ENCODE measurements at regions not wholly inside any gene's neighbourhood (a gene's known extent, or its start where the extent isn't known, plus 50 kb on each side); places are given as distances from the start of the nearest gene placed in this dataset.

DNA sequence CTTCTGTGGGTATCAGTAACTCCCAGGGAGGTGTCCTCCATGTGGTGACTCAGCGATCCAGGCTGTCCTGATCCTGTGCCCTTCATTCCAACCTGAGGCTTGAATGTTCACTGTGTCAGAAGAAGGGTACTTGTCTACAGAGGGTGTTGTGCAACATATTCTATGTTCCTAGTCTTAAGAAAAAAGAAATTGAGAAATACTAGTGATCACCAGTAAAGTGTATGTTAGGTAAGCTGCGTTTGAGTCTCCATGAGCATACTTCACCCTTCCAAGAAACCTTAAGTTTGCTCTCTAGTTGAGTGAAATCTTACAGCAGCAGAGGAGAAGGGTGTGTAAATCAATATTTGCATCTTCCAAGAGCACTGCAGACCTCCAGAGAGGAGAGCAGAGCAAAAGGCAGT, 122.2 kb upstream of the SLC24A5 start:
- DNase-seq, result no peak

GRCh38 chr15:48001393-48002039, 119.3 kb upstream of the SLC24A5 start:
- peak; percentile 22 to 33 for DNase-seq

DNA sequence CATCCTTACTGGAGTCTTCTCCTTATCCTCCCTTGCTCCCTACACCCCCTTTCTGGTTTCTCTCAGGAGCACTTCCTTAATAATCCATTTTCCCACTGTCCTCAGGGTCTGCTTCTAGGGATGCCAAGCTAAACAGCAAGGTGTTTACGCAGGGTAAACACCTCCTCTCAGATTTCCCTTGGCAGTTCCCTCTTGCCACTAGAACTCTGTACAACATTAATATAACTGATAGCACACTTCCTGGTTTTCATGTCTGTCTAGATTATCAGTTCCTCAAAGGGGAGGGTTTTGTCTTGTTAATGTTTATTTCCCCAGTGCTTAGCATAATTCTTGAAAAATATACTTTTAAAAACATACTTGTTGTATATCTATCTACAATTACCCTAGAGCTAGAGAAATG, 118.0 kb upstream of the SLC24A5 start:
- peak in 1 of 2 donors; percentile 21 for DNase-seq

DNA sequence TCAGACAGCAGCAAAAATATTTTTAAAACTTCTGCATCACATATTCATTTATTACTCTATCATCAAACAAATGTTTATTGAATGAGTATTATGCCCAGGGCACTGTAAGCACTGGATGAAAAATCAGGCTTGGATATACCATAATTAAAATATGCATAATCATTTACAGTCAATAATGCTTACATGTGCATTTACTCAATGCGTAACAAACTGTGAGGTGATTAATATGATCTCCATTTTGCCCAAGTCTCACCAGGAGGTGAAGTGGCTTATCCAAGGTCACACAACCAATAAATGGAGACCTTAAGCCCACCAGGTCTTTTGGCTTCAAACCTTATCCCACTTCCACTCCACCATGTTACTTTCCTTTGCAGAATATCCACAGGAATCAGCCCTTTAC, 117.3 kb upstream of the SLC24A5 start:
- no peak for DNase-seq

DNA sequence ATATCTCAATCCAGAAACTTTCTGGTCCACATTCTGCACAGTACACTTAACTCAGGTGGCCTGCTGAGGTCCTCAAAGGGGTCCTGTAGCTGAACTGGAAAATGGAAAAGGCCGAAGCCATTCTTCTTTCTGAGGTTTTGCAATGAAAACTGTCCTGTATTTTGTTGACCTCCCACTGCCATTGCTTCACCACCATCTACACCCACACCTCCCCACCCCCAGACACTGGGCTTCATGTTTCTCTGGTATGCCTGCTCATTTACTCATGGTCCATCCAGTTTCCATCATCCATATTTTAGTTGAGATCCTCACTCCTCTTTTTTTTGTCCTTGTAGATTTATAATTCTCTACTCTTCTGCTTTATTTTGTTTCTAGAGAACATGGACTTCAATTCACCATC, 115.7 kb upstream of the SLC24A5 start:
- DNase-seq, result peak in 1 of 2 donors; percentile 38

GRCh38 chr15:48006031-48006511, 114.7 kb upstream of the SLC24A5 start:
- DNase-seq, result no peak

DNA sequence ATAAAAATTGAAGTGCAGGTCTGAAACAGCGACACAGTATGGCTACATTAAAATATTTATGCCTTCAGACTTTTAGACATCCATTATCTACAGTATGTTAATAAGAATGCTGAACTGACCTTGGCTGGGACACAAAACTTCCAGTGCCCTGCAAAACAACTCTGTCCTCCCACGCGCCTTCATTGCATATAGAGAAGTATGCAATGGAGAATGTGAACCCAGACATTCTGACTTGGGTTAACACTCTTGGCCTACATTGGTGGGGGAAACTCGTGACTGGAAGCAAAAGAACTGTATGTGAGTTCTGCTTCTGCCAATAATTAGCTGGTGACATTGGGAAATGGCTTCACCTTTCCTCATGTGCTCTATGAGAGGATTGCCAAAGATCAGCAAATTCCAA, 110.5 kb upstream of the SLC24A5 start:
- peak; percentile 12 to 43 for DNase-seq

DNA sequence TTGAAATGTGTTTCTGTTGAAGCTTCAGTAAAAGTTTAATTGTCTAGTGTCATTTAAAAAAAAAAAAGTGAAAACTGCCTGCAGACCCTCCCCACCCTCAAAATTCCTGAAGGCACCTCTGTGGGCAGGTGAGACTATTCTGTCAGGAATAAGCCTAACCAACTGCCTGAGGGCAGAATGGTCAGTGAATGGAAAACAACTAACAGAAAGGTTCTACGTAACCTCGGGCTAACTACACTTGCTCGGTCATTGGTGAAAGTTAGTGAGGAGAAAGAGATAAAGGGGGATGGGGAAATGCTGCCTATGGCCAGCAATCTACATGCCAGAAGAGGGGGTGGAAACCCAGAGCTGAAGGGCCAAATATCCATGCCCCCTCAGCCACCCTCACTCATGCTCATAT, 108.6 kb upstream of the SLC24A5 start:
- no peak for DNase-seq

GRCh38 chr15:48016865-48017264, 103.9 kb upstream of the SLC24A5 start:
- no peak for DNase-seq

GRCh38 chr15:48017747-48018146, 103.0 kb upstream of the SLC24A5 start:
- no peak for DNase-seq

DNA sequence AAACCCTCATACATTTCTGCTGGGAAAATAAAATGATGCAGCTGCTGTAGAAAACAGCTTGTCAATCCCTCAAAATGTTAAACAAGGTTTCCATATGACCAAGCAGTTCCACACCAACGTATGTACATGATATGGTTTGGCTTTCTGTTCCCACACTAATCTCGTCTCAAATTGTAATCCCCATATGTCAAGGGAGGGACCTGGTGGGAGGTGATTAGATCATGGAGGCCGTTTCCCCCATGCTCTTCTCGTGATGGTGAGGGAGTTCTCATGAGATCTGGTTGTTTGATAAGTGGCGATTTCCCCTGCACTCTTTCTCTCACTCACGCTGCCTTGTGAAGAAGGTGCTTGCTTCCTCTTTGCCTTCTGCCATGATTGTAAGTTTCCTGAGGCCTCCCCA, 100.6 kb upstream of the SLC24A5 start:
- peak in 1 of 2 donors; percentile 3 for DNase-seq

- no peak for DNase-seq
Measured at GRCh38 chr15:48021336-48022086, 99.3 kb upstream of the SLC24A5 start.

DNA sequence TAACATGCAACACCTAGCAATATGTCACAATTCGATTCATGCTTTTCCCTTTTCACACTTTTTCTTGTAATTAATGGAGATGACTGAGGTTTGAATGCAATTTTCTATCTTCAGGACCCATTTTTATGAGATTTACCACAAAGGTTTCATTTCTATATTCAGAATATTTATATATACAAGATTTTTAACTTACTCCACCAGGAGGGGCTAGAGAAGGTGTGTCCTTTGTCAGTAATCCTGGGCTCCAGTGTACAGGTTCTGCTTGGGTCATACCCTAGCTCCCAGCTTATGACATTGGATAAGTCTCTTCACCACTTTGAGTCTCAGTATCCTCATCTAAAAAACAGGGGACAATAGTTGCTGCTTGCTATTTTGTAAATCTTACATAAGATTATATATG, 95.7 kb upstream of the SLC24A5 start:
- no peak for DNase-seq

GRCh38 chr15:48028712-48029111, 92.1 kb upstream of the SLC24A5 start:
- no peak for DNase-seq

GRCh38 chr15:48029642-48030041, 91.1 kb upstream of the SLC24A5 start:
- DNase-seq, result no peak

DNA sequence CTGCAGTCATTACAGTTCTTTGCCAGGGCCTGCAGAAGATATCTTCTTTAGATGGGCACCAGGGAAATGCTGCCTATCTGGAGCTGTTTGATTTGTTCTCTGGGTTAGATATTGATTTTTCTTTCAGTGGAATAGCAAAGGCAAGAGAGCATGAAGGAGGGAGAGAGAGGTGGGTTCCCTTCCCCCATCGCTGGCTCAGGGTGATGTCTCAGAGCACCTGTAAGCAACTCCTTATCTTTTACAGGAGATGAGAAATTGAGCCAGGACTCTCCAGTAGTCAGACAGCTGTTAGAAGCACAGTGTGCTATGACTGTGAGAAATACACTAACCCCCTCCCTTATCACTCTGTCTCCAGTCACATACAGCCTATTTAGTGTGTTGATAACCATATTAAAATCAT, 89.3 kb upstream of the SLC24A5 start:
- no peak for DNase-seq

DNA sequence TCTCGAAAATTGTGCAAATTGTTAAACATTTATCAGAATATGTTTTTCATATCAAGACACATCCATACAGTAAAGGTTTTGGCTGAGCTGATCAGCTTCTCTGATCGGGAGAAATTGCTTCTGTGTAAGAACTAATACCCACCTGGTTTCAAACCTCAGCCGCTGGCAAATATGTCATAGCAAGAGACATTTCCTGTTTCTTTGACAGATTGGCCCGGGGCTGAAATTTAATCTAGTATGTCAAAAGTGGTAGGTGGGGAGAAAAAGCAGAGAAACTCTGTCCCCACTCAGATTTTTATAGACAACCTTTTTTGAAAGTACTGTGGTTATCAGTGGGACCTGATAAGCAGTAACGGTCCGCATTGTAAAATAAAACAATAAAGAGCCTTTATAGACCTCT, 88.8 kb upstream of the SLC24A5 start:
- DNase-seq, result no peak

DNA sequence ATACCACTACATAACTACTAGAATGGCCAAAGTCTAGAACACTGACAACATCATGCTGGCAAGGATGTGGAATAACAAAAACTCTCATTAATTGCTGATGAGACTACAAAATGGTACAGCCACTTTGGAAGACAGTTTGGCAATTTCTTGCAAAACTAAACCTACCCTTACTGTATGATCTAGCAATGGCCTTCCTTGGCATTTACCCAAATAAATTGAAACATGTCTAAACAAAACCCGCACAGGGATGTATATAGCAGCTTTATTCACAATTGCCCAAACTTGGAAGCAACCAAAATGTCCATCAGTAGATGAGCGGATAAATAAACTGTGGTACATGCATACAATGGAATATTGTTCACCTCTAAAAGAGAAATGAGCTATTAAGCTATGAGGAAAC, 87.9 kb upstream of the SLC24A5 start:
- DNase-seq, result no peak

DNA sequence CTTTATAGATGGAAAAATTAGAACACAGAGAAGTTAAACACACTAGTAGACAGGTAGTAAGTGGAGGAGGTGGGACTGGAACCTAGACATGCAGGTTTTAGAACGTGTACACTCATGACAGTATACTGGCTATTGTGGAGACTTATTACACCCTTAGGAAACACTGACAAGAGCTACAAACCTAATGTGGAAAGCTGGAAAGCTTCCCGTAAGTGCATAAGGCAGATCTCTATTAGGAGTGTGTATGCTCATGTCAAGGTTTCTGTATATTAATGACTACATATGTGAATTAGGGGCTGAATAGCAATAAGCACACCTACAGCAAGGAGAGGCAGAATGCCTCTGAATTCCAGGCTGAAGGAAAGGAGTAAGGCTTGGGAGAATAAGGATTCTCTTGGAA, 82.6 kb upstream of the SLC24A5 start:
- no peak for DNase-seq

- DNase-seq, result no peak
Measured at GRCh38 chr15:48040166-48040817, 80.5 kb upstream of the SLC24A5 start.

GRCh38 chr15:48041454-48041853, 79.3 kb upstream of the SLC24A5 start:
- no peak for DNase-seq

GRCh38 chr15:48046813-48047438, 73.9 kb upstream of the SLC24A5 start:
- DNase-seq, result no peak

- DNase-seq, result no peak
Measured at GRCh38 chr15:48049736-48050135, 71.1 kb upstream of the SLC24A5 start.

DNA sequence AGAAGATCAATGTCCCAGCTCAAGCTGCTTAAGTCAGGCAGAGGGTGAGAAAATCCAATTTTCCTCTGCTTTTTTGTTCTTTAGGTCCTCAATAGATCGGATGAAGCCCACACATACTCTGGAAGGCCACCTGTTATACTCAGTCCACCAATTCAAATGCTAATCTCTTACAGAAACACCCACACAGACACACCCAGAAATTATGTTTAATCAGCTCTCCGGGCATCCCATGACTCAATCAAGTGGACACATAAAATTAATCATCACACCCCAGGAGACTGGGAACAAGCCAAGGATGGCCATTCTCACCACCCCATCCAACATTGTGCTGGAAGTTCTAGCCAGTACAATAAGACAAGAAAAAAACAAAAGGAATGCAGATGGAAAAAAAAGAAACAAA, 67.8 kb upstream of the SLC24A5 start:
- no peak for DNase-seq
